ENCODE measurements at regions not wholly inside any gene's neighbourhood (a gene's known extent, or its start where the extent isn't known, plus 50 kb on each side); places are given as distances from the start of the nearest gene placed in this dataset.

- ChIA-PET CTCF (no interaction called here), POLR2A (no interaction called here)
- DNase-seq (ENCODE audit: extremely low spot score), result no peak
- no peak for TF ChIP-seq ZNF384 (IDR thresholded peaks at IDR 0.05)
- no peak for TF ChIP-seq ARNT (IDR thresholded peaks at IDR 0.05)
- TF ChIP-seq HDGF (IDR thresholded peaks at IDR 0.05; ENCODE audit: borderline replicate concordance), result no peak
- TF ChIP-seq NFRKB (IDR thresholded peaks at IDR 0.05), result no peak
- no peak for TF ChIP-seq SP1 (IDR thresholded peaks at IDR 0.05)
- TF ChIP-seq FOXM1 (IDR thresholded peaks at IDR 0.05; ENCODE audit: borderline replicate concordance), result no peak
- TF ChIP-seq ELF4 (IDR thresholded peaks at IDR 0.05), result no peak
- no peak for TF ChIP-seq BHLHE40 (IDR thresholded peaks at IDR 0.05; ENCODE audit: borderline replicate concordance)
- no peak for TF ChIP-seq FOXK2 (IDR thresholded peaks at IDR 0.05)
- TF ChIP-seq PKNOX1 (IDR thresholded peaks at IDR 0.05), result no peak
- no peak for TF ChIP-seq CTBP1 (IDR thresholded peaks at IDR 0.05; ENCODE audit: borderline replicate concordance)
- no peak for TF ChIP-seq L3MBTL2 (conservative IDR thresholded peaks at IDR 0.05)
- no peak for TF ChIP-seq SUZ12 (IDR thresholded peaks at IDR 0.05)
- no peak for TF ChIP-seq LEF1 (IDR thresholded peaks at IDR 0.05; ENCODE audit: borderline replicate concordance)
- no peak for TF ChIP-seq TARDBP (IDR thresholded peaks at IDR 0.05)
- no peak for TF ChIP-seq FOXA1 (IDR thresholded peaks at IDR 0.05)
Measured at GRCh38 chr4:10963241-10963640, 278.7 kb upstream of the CLNK start.

- no peak for DNase-seq (ENCODE audit: extremely low spot score)
- POLR2A ChIA-PET, result no interaction called here
- TF ChIP-seq ARNT (IDR thresholded peaks at IDR 0.05) (no peak), FOXM1 (IDR thresholded peaks at IDR 0.05; ENCODE audit: borderline replicate concordance) (no peak), L3MBTL2 (conservative IDR thresholded peaks at IDR 0.05) (no peak), PKNOX1 (IDR thresholded peaks at IDR 0.05) (no peak), SP1 (IDR thresholded peaks at IDR 0.05) (no peak), FOXA1 (IDR thresholded peaks at IDR 0.05) (no peak), ELF4 (IDR thresholded peaks at IDR 0.05) (no peak), CTBP1 (IDR thresholded peaks at IDR 0.05; ENCODE audit: borderline replicate concordance) (no peak), SUZ12 (IDR thresholded peaks at IDR 0.05) (no peak), TARDBP (IDR thresholded peaks at IDR 0.05) (no peak), NFRKB (IDR thresholded peaks at IDR 0.05) (no peak), HDGF (IDR thresholded peaks at IDR 0.05; ENCODE audit: borderline replicate concordance) (no peak), FOXK2 (IDR thresholded peaks at IDR 0.05) (no peak), BHLHE40 (IDR thresholded peaks at IDR 0.05; ENCODE audit: borderline replicate concordance) (no peak), LEF1 (IDR thresholded peaks at IDR 0.05; ENCODE audit: borderline replicate concordance) (no peak), ZNF384 (IDR thresholded peaks at IDR 0.05) (no peak)
- CTCF ChIA-PET, result no interaction called here
Measured at GRCh38 chr4:10962246-10962645, 277.7 kb upstream of the CLNK start.

- TF ChIP-seq LEF1 (IDR thresholded peaks at IDR 0.05; ENCODE audit: borderline replicate concordance), result no peak
- TF ChIP-seq HDGF (IDR thresholded peaks at IDR 0.05; ENCODE audit: borderline replicate concordance), result no peak
- TF ChIP-seq L3MBTL2 (conservative IDR thresholded peaks at IDR 0.05), result no peak
- no peak for TF ChIP-seq BHLHE40 (IDR thresholded peaks at IDR 0.05; ENCODE audit: borderline replicate concordance)
- no peak for TF ChIP-seq FOXM1 (IDR thresholded peaks at IDR 0.05; ENCODE audit: borderline replicate concordance)
- no peak for TF ChIP-seq ARNT (IDR thresholded peaks at IDR 0.05)
- TF ChIP-seq SP1 (IDR thresholded peaks at IDR 0.05), result no peak
- TF ChIP-seq TARDBP (IDR thresholded peaks at IDR 0.05), result no peak
- no peak for TF ChIP-seq PKNOX1 (IDR thresholded peaks at IDR 0.05)
- no peak for TF ChIP-seq NFRKB (IDR thresholded peaks at IDR 0.05)
- TF ChIP-seq FOXK2 (IDR thresholded peaks at IDR 0.05), result no peak
- TF ChIP-seq FOXA1 (IDR thresholded peaks at IDR 0.05), result no peak
- TF ChIP-seq CTBP1 (IDR thresholded peaks at IDR 0.05; ENCODE audit: borderline replicate concordance), result no peak
- no peak for TF ChIP-seq SUZ12 (IDR thresholded peaks at IDR 0.05)
- TF ChIP-seq ELF4 (IDR thresholded peaks at IDR 0.05), result no peak
- POLR2A ChIA-PET, result no interaction called here
- no peak for DNase-seq (ENCODE audit: extremely low spot score)
- CTCF ChIA-PET, result no interaction called here
Measured at GRCh38 chr4:10960389-10960788, 275.8 kb upstream of the CLNK start.

- DNase-seq (ENCODE audit: extremely low spot score), result no peak
- POLR2A ChIA-PET, result no interaction called here
- CTCF ChIA-PET, result no interaction called here
- TF ChIP-seq NFRKB (IDR thresholded peaks at IDR 0.05) (no peak), LEF1 (IDR thresholded peaks at IDR 0.05; ENCODE audit: borderline replicate concordance) (no peak), FOXM1 (IDR thresholded peaks at IDR 0.05; ENCODE audit: borderline replicate concordance) (no peak)
Measured at GRCh38 chr4:10959586-10959985, 275.0 kb upstream of the CLNK start.

GRCh38 chr4:10958226-10958856, 273.8 kb upstream of the CLNK start:
- ChIA-PET POLR2A (no interaction called here), CTCF (interaction anchor here (0.7 kb wide), 1 partner anchor 98 kb away, joined by 3 read pairs; no protein-coding TSS in a partner anchor)
- no peak for TF ChIP-seq LEF1 (IDR thresholded peaks at IDR 0.05; ENCODE audit: borderline replicate concordance)
- no peak for TF ChIP-seq HDGF (IDR thresholded peaks at IDR 0.05; ENCODE audit: borderline replicate concordance)
- no peak for TF ChIP-seq L3MBTL2 (conservative IDR thresholded peaks at IDR 0.05)
- no peak for TF ChIP-seq BHLHE40 (IDR thresholded peaks at IDR 0.05; ENCODE audit: borderline replicate concordance)
- TF ChIP-seq FOXK2 (IDR thresholded peaks at IDR 0.05), result no peak
- TF ChIP-seq ZNF384 (IDR thresholded peaks at IDR 0.05), result no peak
- no peak for TF ChIP-seq PKNOX1 (IDR thresholded peaks at IDR 0.05)
- no peak for TF ChIP-seq ARNT (IDR thresholded peaks at IDR 0.05)
- no peak for TF ChIP-seq FOXA1 (IDR thresholded peaks at IDR 0.05)
- no peak for TF ChIP-seq ELF4 (IDR thresholded peaks at IDR 0.05)
- TF ChIP-seq TARDBP (IDR thresholded peaks at IDR 0.05), result no peak
- no peak for TF ChIP-seq SUZ12 (IDR thresholded peaks at IDR 0.05)
- TF ChIP-seq FOXM1 (IDR thresholded peaks at IDR 0.05; ENCODE audit: borderline replicate concordance), result no peak
- no peak for DNase-seq (ENCODE audit: extremely low spot score)

All from HEK293T (cell line).